ENCODE measurements at regions not wholly inside any gene's neighbourhood (a gene's known extent, or its start where the extent isn't known, plus 50 kb on each side); places are given as distances from the start of the nearest gene placed in this dataset.
"Not testable (repeated sequence)": the region's sequence is repeated elsewhere in the genome, so short reads cannot be mapped to it uniquely, and the experiment has no call there.

DNA sequence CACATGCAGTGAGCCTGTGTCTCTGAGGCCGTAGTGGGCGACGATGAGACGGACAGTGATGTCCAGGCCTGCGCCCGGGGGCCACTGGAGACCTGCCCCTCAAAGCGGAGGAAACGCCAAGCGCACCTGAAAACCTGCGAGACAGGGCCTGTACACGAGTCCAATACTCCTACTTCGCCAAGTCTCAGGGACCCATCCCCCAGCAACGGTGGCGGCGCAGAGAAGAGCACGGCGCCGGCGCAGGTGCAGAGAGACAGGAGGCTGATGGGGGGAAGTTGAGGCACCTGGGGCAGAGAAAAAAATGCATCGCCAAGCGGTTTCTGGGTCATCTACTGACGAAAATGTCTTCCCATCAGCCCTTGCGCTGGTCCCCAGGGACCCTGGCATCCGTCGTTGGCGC lies 751.8 kb downstream of the SPATA31A1 start:
- TF ChIP-seq, protein P1, sequence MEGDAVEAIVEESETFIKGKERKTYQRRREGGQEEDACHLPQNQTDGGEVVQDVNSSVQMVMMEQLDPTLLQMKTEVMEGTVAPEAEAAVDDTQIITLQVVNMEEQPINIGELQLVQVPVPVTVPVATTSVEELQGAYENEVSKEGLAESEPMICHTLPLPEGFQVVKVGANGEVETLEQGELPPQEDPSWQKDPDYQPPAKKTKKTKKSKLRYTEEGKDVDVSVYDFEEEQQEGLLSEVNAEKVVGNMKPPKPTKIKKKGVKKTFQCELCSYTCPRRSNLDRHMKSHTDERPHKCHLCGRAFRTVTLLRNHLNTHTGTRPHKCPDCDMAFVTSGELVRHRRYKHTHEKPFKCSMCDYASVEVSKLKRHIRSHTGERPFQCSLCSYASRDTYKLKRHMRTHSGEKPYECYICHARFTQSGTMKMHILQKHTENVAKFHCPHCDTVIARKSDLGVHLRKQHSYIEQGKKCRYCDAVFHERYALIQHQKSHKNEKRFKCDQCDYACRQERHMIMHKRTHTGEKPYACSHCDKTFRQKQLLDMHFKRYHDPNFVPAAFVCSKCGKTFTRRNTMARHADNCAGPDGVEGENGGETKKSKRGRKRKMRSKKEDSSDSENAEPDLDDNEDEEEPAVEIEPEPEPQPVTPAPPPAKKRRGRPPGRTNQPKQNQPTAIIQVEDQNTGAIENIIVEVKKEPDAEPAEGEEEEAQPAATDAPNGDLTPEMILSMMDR (IDR thresholded peaks at IDR 0.05 in 2 of 3, conservative IDR thresholded peaks at IDR 0.05 in 1 of 3; ENCODE audit: borderline replicate concordance in 1 of 3, insufficient read depth in 1 of 3, low read depth in 2 of 3, low read length in 2 of 3) = not testable (repeated sequence)
- not testable (repeated sequence) for TF ChIP-seq POLR2A (IDR thresholded peaks at IDR 0.05; ENCODE audit: borderline replicate concordance, extremely low read depth, insufficient read depth, insufficient read length); POLR2AphosphoS5 (IDR thresholded peaks at IDR 0.05; ENCODE audit: low read depth, low read length); ZNF274 (IDR thresholded peaks at IDR 0.05; ENCODE audit: low read depth, low read length); EZH2 (IDR thresholded peaks at IDR 0.05); YY1 (IDR thresholded peaks at IDR 0.05; ENCODE audit: extremely low read depth, insufficient replicate concordance, low read depth, low read length); ZFX (IDR thresholded peaks at IDR 0.05); MAX (IDR thresholded peaks at IDR 0.05); ATF3 (IDR thresholded peaks at IDR 0.05); ELF1 (IDR thresholded peaks at IDR 0.05; ENCODE audit: borderline replicate concordance, low read depth)
- TF ChIP-seq, protein P2, sequence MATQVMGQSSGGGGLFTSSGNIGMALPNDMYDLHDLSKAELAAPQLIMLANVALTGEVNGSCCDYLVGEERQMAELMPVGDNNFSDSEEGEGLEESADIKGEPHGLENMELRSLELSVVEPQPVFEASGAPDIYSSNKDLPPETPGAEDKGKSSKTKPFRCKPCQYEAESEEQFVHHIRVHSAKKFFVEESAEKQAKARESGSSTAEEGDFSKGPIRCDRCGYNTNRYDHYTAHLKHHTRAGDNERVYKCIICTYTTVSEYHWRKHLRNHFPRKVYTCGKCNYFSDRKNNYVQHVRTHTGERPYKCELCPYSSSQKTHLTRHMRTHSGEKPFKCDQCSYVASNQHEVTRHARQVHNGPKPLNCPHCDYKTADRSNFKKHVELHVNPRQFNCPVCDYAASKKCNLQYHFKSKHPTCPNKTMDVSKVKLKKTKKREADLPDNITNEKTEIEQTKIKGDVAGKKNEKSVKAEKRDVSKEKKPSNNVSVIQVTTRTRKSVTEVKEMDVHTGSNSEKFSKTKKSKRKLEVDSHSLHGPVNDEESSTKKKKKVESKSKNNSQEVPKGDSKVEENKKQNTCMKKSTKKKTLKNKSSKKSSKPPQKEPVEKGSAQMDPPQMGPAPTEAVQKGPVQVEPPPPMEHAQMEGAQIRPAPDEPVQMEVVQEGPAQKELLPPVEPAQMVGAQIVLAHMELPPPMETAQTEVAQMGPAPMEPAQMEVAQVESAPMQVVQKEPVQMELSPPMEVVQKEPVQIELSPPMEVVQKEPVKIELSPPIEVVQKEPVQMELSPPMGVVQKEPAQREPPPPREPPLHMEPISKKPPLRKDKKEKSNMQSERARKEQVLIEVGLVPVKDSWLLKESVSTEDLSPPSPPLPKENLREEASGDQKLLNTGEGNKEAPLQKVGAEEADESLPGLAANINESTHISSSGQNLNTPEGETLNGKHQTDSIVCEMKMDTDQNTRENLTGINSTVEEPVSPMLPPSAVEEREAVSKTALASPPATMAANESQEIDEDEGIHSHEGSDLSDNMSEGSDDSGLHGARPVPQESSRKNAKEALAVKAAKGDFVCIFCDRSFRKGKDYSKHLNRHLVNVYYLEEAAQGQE (IDR thresholded peaks at IDR 0.05; ENCODE audit: low read depth) = not testable (repeated sequence)

All from HCT116 (cell line).